Body of pancreas (tissue), 4 donors: ENCODE measurements at regions not wholly inside any gene's neighbourhood (a gene's known extent, or its start where the extent isn't known, plus 50 kb on each side); places are given as distances from the start of the nearest gene placed in this dataset.

Experiments used
- POLR2A ChIP-seq, 3 donors: fragments of 450-650 bp; IDR thresholded peaks; one replicate each; pipeline ENCODE4 v1.6.1; 2016; ENCODE audit warnings: antibody characterized with exemption in 3 of 3, mild to moderate bottlenecking in 2 of 3
- TF ChIP-seq, protein P1 (sequence below), 7 experiments: fragments of 450-650 bp in 4 of 7; fragments of 200-600 bp in 3 of 7; sonication (generic) in 3 of 7; IDR thresholded peaks; one replicate each; pipeline ENCODE4 v1.5.1; 2016 to 2019; ENCODE audit warnings: antibody characterized with exemption in 7 of 7

DNA sequence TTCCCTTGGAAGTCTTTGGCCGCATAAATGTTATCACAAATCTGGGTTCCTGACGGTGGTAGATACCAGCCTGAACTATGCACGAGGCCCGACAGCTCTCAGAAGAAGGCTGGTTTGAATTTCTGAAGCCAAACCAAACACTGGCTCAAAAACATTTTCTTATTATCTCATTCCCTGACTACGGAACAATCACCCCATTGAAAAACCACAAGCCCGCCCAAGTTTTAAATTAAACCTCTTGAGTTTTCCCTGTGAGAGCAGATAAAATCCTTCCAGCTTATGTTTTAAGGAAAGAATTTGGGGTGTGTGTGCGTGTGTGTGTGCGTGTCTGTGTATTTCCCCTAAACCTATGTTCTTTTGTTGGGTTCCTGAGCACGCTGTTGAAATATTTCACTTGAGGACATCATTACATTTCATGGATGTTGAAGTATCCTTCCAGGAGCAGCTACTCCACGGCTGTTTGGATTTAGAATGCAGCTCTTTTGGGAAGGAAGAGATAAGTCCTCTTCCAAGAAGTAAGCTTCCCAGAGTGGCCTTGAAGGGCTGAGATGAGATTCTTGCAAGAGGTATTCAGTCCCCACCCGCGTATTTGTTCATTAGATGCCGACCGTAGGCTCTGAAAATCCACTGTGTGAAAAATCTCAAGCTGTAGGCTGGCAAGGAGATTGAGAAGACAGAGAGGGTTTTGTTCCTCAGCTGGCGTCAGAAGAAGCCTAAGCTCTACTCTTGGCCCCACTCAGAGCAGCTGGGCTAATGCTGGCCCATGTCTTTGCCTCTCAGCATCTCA lies 131.0 kb upstream of the NCOR2 start:
- TF ChIP-seq, protein P1, sequence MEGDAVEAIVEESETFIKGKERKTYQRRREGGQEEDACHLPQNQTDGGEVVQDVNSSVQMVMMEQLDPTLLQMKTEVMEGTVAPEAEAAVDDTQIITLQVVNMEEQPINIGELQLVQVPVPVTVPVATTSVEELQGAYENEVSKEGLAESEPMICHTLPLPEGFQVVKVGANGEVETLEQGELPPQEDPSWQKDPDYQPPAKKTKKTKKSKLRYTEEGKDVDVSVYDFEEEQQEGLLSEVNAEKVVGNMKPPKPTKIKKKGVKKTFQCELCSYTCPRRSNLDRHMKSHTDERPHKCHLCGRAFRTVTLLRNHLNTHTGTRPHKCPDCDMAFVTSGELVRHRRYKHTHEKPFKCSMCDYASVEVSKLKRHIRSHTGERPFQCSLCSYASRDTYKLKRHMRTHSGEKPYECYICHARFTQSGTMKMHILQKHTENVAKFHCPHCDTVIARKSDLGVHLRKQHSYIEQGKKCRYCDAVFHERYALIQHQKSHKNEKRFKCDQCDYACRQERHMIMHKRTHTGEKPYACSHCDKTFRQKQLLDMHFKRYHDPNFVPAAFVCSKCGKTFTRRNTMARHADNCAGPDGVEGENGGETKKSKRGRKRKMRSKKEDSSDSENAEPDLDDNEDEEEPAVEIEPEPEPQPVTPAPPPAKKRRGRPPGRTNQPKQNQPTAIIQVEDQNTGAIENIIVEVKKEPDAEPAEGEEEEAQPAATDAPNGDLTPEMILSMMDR (IDR thresholded peaks at IDR 0.05), result no peak
- no peak for TF ChIP-seq POLR2A (IDR thresholded peaks at IDR 0.05)
